RWPE2 (cell line): ENCODE measurements at regions not wholly inside any gene's neighbourhood (a gene's known extent, or its start where the extent isn't known, plus 50 kb on each side); places are given as distances from the start of the nearest gene placed in this dataset.
A peak's percentile ranks its signal among the peaks of the same experiment; 100 is the strongest.

Experiments
- ATAC-seq: fragments of 200-7000 bp; cut with Tn5 transposase; 3 replicates; pipeline ENCODE4 v1.9.1; 2021; ENCODE audit warnings: low read depth
- DNase-seq: peaks from one replicate; pipeline ENCODE4 v3.0.0-alpha.2; 2020; ENCODE audit warnings: low spot score
- H3K27ac ChIP-seq: fragments of 450-650 bp; 2 replicates; pipeline ENCODE4 v1.5.1; 2017; ENCODE audit warnings: mild to moderate bottlenecking; ENCODE audit not compliant: poor library complexity, severe bottlenecking
- H3K27me3 ChIP-seq: fragments of 250-450 bp; sonication (Bioruptor Pico); 2 replicates; pipeline ENCODE4 v1.5.1; 2021; ENCODE audit warnings: mild to moderate bottlenecking, moderate library complexity; ENCODE audit not compliant: insufficient read depth, poor library complexity, severe bottlenecking
- H3K36me3 ChIP-seq: fragments of 250-450 bp; sonication (Bioruptor Pico); 2 replicates; pipeline ENCODE4 v1.5.1; 2020; ENCODE audit warnings: low read depth, mild to moderate bottlenecking, moderate library complexity
- H3K4me1 ChIP-seq: fragments of 250-450 bp; sonication (Bioruptor Pico); 2 replicates; pipeline ENCODE4 v1.5.1; 2021; ENCODE audit warnings: mild to moderate bottlenecking, moderate library complexity; ENCODE audit not compliant: insufficient read depth, poor library complexity, severe bottlenecking
- H3K4me3 ChIP-seq: fragments of 250-450 bp; sonication (Bioruptor Pico); 2 replicates; pipeline ENCODE4 v1.5.1; 2021; ENCODE audit warnings: mild to moderate bottlenecking, moderate library complexity; ENCODE audit not compliant: severe bottlenecking
- H3K9me3 ChIP-seq: fragments of 250-450 bp; sonication (Bioruptor Pico); 2 replicates; pipeline ENCODE4 v1.5.1; 2021; ENCODE audit warnings: mild to moderate bottlenecking, moderate library complexity; ENCODE audit not compliant: severe bottlenecking
- TF ChIP-seq, protein P1 (sequence below): fragments of 450-650 bp; IDR thresholded peaks from one replicate; pipeline ENCODE4 v1.5.1; 2017; ENCODE audit warnings: mild to moderate bottlenecking, moderate library complexity; ENCODE audit not compliant: poor library complexity, severe bottlenecking

DNA sequence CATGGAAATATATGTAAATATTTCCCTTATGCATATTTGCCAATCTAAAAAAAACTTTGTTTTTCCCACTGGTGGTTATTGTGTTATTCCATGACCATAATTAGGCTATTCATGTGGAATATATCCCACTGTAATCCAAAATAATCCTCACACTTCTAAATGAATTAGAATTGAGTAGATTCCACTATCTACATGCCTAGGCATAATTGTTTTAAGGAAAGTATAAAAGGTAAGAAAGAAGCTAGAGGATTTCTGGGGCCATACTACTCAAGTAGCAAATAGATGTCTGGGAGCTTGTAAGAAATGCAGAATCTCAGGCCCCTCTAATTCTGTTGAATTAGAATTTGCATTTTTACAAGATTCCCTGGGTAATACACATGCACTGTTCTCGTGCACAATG lies 83.5 kb upstream of the RRP15 start:
- DNase-seq (no peak), ATAC-seq (no peak)
- no peak overlapping the region for H3K27ac ChIP-seq
- H3K9me3 ChIP-seq = no peaks in the 10 kb centered on the region
- no peaks in the 10 kb centered on the region for H3K27me3 ChIP-seq
- H3K36me3 ChIP-seq = no peaks in the 10 kb centered on the region
- no peaks in the 10 kb centered on the region for H3K4me1 ChIP-seq
- no peak overlapping the region for H3K4me3 ChIP-seq
- TF ChIP-seq, protein P1, sequence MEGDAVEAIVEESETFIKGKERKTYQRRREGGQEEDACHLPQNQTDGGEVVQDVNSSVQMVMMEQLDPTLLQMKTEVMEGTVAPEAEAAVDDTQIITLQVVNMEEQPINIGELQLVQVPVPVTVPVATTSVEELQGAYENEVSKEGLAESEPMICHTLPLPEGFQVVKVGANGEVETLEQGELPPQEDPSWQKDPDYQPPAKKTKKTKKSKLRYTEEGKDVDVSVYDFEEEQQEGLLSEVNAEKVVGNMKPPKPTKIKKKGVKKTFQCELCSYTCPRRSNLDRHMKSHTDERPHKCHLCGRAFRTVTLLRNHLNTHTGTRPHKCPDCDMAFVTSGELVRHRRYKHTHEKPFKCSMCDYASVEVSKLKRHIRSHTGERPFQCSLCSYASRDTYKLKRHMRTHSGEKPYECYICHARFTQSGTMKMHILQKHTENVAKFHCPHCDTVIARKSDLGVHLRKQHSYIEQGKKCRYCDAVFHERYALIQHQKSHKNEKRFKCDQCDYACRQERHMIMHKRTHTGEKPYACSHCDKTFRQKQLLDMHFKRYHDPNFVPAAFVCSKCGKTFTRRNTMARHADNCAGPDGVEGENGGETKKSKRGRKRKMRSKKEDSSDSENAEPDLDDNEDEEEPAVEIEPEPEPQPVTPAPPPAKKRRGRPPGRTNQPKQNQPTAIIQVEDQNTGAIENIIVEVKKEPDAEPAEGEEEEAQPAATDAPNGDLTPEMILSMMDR = no peak

DNA sequence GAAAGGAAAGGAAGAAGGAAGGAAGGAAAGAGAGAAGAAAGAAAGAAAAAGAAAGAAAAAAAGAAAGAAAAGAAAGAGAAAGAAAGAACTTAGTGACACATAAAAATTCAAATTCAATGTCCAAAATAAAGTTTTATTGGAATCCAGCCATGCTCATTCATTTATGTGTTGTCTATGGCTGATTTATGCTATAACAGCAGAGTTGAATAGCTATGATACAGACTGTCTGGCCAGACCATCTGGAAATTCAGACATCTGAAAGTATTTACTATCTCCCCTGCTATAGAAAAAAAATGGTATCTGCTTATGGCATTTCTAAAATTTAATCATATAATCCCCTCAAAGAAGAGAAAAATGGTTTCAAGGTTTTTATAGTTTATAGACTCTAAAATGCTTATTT lies 79.4 kb upstream of the RRP15 start:
- ATAC-seq (no peak), DNase-seq (no peak)
- Histone ChIP-seq H3K9me3 (no peaks in the 10 kb centered on the region), H3K4me3 (no peak overlapping the region), H3K4me1 (peaks cover 12% of the 10 kb centered on the region), H3K36me3 (no peaks in the 10 kb centered on the region), H3K27me3 (no peaks in the 10 kb centered on the region), H3K27ac (no peak overlapping the region)
- TF ChIP-seq, protein P1 = no peak

DNA sequence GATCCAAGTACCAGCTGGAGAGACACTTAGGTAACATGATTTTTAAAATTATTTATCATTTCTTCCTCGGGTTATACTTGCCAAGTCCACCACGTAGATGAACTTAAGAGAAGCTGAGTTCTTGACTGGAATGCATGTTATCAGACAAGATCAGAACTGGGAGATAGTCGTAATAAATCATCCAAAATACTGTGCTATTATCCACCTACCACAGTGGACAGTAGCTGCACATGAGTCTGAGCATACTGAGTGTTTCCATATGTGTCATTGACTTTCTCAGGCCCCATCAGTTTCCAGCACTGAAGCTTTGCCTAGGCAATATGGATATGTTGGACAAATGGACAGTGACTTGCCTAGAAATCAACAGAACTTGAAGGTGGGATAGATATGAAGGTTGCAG lies 77.9 kb upstream of the RRP15 start:
- TF ChIP-seq, protein P1 = no peak
- ATAC-seq (no peak), DNase-seq (no peak)
- Histone ChIP-seq H3K27me3 (no peaks in the 10 kb centered on the region), H3K9me3 (no peaks in the 10 kb centered on the region), H3K27ac (no peak overlapping the region), H3K4me3 (no peak overlapping the region), H3K4me1 (peaks cover 12% of the 10 kb centered on the region), H3K36me3 (no peaks in the 10 kb centered on the region)

DNA sequence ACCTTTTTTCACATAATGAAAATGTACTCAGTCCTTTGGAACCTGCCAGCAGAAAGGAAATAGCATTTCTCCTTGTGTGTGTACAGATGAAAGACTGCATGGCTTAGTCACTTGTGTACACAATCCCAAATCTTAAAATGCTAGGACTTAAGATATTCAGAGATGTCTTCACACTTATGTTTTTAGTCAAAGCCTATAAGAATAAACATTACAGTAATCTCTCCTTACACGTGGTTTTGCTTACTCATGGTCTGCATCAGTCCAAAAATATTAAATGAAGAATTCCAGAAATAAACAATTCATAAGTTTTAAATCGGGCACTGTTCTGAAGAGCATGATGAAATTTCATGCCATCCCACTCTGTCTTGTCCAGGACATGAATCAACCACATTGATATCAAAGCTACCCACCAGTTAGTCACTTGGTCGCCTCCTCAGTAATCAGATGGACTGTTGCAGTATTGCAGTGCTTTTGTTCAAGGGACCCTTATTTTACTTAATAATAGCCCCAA lies 75.7 kb upstream of the RRP15 start:
- ATAC-seq (peak; percentile 89), DNase-seq (no peak)
- peaks cover 12% of the 10 kb centered on the region for H3K4me1 ChIP-seq
- H3K36me3 ChIP-seq = no peaks in the 10 kb centered on the region
- no peak overlapping the region for H3K27ac ChIP-seq
- H3K27me3 ChIP-seq = no peaks in the 10 kb centered on the region
- H3K4me3 ChIP-seq = no peak overlapping the region
- TF ChIP-seq, protein P1 = no peak
- H3K9me3 ChIP-seq = no peaks in the 10 kb centered on the region

DNA sequence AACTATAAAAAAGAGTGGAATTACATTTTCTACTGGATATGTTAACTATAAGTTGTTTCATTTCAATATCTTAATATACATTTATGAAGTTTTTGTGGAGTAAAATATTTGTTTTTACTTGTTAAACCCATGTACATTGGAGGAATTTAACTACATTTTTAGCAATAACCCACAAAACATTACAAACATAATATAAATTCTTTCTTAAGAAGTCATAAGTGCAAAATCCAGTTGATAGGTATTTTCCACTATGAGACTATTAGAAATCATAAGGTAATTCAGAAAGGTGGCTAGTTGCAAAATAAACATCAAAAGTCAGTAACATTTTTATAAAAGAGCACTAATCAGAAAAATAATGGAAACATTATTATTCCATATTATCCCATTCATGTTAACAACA lies 73.9 kb upstream of the RRP15 start:
- Histone ChIP-seq H3K27ac (no peak overlapping the region), H3K4me1 (peaks cover 12% of the 10 kb centered on the region), H3K36me3 (no peaks in the 10 kb centered on the region), H3K9me3 (no peaks in the 10 kb centered on the region), H3K4me3 (no peak overlapping the region), H3K27me3 (no peaks in the 10 kb centered on the region)
- no peak for ATAC-seq
- TF ChIP-seq, protein P1 = no peak
- DNase-seq = no peak
